HL-60 (cell line): ENCODE measurements at regions not wholly inside any gene's neighbourhood (a gene's known extent, or its start where the extent isn't known, plus 50 kb on each side); places are given as distances from the start of the nearest gene placed in this dataset.
"Not testable (repeated sequence)": the region's sequence is repeated elsewhere in the genome, so short reads cannot be mapped to it uniquely, and the experiment has no call there.

ENCODE experiments used
- DNase-seq, 2 experiments: peaks; one replicate each; pipeline ENCODE4 v3.0.0-alpha.2; 2010 to 2020; ENCODE audit warnings: low read depth in 1 of 2, low spot score in 1 of 2
- H3K27ac ChIP-seq: fragments of 250-450 bp; sonication (Bioruptor Pico); replicated peaks from 2 replicates; pipeline ENCODE4 v1.5.1; 2020; ENCODE audit warnings: mild to moderate bottlenecking, moderate library complexity
- H3K27me3 ChIP-seq: fragments of 250-450 bp; sonication (Bioruptor Pico); 2 replicates; pipeline ENCODE4 v1.5.1; 2021; ENCODE audit warnings: mild to moderate bottlenecking, moderate library complexity; ENCODE audit not compliant: insufficient read depth, poor library complexity, severe bottlenecking
- H3K4me3 ChIP-seq: replicated peaks from 2 replicates; pipeline ENCODE4 v1.5.1; 2011; ENCODE audit warnings: mild to moderate bottlenecking, control low read depth, low read length; ENCODE audit not compliant: insufficient read depth
- GABPA ChIP-seq: IDR thresholded peaks from 2 replicates; pipeline ENCODE4 v1.6.1; 2012; ENCODE audit warnings: low read depth
- POLR2AphosphoS5 ChIP-seq: IDR thresholded peaks from 2 replicates; pipeline ENCODE4 v1.6.1; 2012; ENCODE audit warnings: low read depth
- REST ChIP-seq: IDR thresholded peaks from 2 replicates; pipeline ENCODE4 v1.6.1; 2012; ENCODE audit warnings: low read depth; ENCODE audit not compliant: insufficient replicate concordance
- SPI1 ChIP-seq: IDR thresholded peaks from 2 replicates; pipeline ENCODE4 v1.6.1; 2012; ENCODE audit warnings: low read depth, mild to moderate bottlenecking, borderline replicate concordance
- TF ChIP-seq, protein P1 (sequence below): IDR thresholded peaks from one replicate; pipeline ENCODE4 v1.5.1; 2011; ENCODE audit warnings: low read length, control low read depth, inconsistent platforms; ENCODE audit not compliant: insufficient read depth

DNA sequence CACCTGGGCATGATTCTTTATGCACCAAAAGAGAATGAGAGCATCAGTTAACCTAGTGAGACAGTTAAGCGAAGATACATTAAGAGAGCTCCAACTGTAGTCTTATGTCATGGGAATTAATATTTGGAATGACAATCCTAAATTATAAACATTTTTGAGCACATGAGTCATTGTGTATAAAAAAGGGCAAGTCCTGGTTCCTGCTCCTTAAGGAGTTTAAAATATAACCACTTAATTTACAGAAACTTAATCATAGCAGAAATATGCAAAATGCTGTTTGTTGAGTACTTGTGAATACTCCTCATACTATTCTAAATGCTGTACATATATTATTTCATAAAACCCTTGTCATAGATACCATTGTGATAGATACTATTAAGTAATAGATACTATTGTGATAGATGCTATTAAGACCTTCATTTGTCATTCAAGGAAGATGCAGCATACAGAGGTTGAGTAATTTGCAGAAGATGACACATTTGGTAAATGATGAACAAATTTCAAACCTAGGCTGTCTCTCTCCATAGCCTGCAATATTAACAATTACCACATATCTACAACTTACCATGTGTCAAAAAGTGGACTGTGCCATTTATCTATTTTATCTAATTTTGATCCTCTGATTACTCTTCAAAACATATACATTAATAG lies 301.0 kb downstream of the TBC1D4 start:
- DNase-seq: no peak
- TF ChIP-seq SPI1 (no peak), REST (no peak), POLR2AphosphoS5 (no peak), GABPA (no peak)
- TF ChIP-seq, protein P1, sequence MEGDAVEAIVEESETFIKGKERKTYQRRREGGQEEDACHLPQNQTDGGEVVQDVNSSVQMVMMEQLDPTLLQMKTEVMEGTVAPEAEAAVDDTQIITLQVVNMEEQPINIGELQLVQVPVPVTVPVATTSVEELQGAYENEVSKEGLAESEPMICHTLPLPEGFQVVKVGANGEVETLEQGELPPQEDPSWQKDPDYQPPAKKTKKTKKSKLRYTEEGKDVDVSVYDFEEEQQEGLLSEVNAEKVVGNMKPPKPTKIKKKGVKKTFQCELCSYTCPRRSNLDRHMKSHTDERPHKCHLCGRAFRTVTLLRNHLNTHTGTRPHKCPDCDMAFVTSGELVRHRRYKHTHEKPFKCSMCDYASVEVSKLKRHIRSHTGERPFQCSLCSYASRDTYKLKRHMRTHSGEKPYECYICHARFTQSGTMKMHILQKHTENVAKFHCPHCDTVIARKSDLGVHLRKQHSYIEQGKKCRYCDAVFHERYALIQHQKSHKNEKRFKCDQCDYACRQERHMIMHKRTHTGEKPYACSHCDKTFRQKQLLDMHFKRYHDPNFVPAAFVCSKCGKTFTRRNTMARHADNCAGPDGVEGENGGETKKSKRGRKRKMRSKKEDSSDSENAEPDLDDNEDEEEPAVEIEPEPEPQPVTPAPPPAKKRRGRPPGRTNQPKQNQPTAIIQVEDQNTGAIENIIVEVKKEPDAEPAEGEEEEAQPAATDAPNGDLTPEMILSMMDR: no peak
- no peaks in the 10 kb centered on the region for H3K27me3 ChIP-seq
- H3K27ac ChIP-seq: no peak overlapping the region
- H3K4me3 ChIP-seq: no peak overlapping the region

DNA sequence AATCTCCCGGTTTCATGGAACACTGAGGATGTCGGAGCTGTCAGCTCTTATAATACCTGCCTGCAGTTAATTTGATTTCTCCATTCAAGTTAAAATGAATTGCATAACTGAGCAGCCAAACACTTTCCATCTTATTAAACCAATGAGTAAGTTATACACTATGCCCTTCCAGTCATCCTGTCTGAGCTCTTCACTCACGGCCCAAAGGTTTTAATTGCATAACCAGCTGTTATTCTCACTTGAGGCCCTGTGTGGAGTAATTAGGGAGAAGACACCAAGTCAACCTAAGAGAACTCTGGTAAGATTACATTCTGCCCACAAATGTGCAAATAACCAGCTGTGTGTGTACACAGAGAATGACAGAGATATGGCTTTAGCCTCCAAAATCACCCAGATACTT lies 303.5 kb downstream of the TBC1D4 start:
- Histone ChIP-seq H3K27ac (no peak overlapping the region), H3K4me3 (no peak overlapping the region), H3K27me3 (no peaks in the 10 kb centered on the region)
- TF ChIP-seq, protein P1: no peak
- TF ChIP-seq SPI1 (no peak), REST (no peak), POLR2AphosphoS5 (no peak), GABPA (no peak)
- DNase-seq: no peak

GRCh38 chr13:75175575-75175974 lies 306.4 kb downstream of the TBC1D4 start:
- Histone ChIP-seq H3K27ac (no peak overlapping the region), H3K4me3 (no peak overlapping the region), H3K27me3 (no peaks in the 10 kb centered on the region)
- DNase-seq: no peak
- TF ChIP-seq, protein P1: no peak
- TF ChIP-seq POLR2AphosphoS5 (no peak), REST (no peak), SPI1 (no peak), GABPA (no peak)

DNA sequence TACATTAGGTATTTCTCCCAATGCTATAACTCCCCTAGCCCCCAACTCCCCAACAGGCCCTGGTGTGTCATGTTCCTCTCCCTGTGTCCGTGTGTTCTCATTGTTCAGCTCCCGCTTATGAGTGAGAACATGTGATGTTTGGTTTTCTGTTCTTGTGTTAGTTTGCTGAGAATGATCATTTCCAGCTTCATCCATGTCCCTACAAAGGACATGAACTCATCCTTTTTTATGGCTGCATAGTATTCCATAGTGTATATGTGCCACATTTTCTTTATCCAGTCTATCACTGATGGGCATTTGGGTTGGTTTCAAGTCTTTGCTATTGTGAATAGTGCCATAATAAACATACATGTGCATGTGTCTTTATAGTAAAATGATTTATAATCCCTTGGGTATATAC lies 306.9 kb downstream of the TBC1D4 start:
- DNase-seq: not testable (repeated sequence)

More for the DNA sequence above, 306.9 kb downstream of the TBC1D4 start:
- not testable (repeated sequence) for H3K27ac ChIP-seq, H3K4me3 ChIP-seq, H3K27me3 ChIP-seq
